AG10803 (cell line): ENCODE measurements at regions not wholly inside any gene's neighbourhood (a gene's known extent, or its start where the extent isn't known, plus 50 kb on each side); places are given as distances from the start of the nearest gene placed in this dataset.

Experiments
- DNase-seq: peaks from one replicate; pipeline ENCODE4 v3.0.0; 2010; ENCODE audit warnings: low read depth
- H3K4me3 ChIP-seq: 2 replicates; pipeline ENCODE4 v1.5.1; 2011; ENCODE audit warnings: mild to moderate bottlenecking, low read length, control low read depth
- CTCF ChIP-seq: conservative IDR thresholded peaks from 2 replicates; pipeline ENCODE4 v1.5.1; 2011; ENCODE audit warnings: mild to moderate bottlenecking, low read length, control low read depth, inconsistent platforms

- no peak overlapping the region for H3K4me3 ChIP-seq
- TF ChIP-seq CTCF: no peak
- no peak for DNase-seq
Measured at GRCh38 chr14:87111741-87112140, 881.2 kb downstream of the GALC start.

- peak; percentile 76 for DNase-seq
- no peak overlapping the region for H3K4me3 ChIP-seq
- no peak for TF ChIP-seq CTCF
Measured at GRCh38 chr14:87111126-87111525, 881.9 kb downstream of the GALC start.

GRCh38 chr14:87109271-87109670 lies 883.7 kb downstream of the GALC start:
- no peak for TF ChIP-seq CTCF
- no peak for DNase-seq
- no peak overlapping the region for H3K4me3 ChIP-seq

- DNase-seq: peak; percentile 96
- no peak for TF ChIP-seq CTCF
- no peak overlapping the region for H3K4me3 ChIP-seq
Measured at GRCh38 chr14:87108726-87109125, 884.3 kb downstream of the GALC start.

GRCh38 chr14:87102811-87103378 lies 890.1 kb downstream of the GALC start:
- no peak for TF ChIP-seq CTCF
- H3K4me3 ChIP-seq: no peak overlapping the region

GRCh38 chr14:87097015-87097414 lies 896.0 kb downstream of the GALC start:
- DNase-seq: peak; percentile 7
- no peak for TF ChIP-seq CTCF
- H3K4me3 ChIP-seq: no peak overlapping the region

More at GRCh38 chr14:87102811-87103378, 890.1 kb downstream of the GALC start:
- peak; percentile 19 for DNase-seq

DNA sequence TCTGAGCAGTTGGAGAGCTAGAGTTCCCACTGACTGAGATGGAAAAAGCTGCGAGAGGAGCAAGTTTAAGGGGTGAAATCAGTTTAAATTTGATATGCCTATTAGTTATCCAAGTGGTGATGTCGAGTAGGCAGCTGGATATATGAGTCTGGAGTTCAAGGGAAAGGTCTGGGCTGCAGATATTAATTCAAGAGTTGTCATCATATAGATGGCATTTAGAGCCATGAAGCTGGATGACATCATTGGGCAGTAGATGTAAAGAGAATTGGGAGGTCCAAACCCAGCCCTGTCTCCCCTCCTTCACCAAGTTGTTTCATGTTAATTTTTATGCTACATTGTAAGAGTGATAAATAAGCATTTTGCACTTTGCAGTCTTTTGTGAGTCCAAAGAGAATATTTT lies 898.1 kb downstream of the GALC start:
- H3K4me3 ChIP-seq: no peak overlapping the region
- TF ChIP-seq CTCF: no peak
- no peak for DNase-seq
